Hematopoietic multipotent progenitor cell treated with erythropoietin and hydrocortisone succinate and interleukin-3 and kit ligand, for 4 days (in vitro differentiated cells): ENCODE measurements at regions not wholly inside any gene's neighbourhood (a gene's known extent, or its start where the extent isn't known, plus 50 kb on each side); places are given as distances from the start of the nearest gene placed in this dataset.
A peak's percentile ranks its signal among the peaks of the same experiment; 100 is the strongest.

Experiments
- DNase-seq: peaks from one replicate; pipeline ENCODE4 v3.0.0-alpha.2; 2015

- no peak for DNase-seq
Observed at GRCh38 chr2:140057928-140058327, 1277.7 kb upstream of the NXPH2 start.

- DNase-seq: no peak
Observed at GRCh38 chr2:140041811-140042210, 1261.6 kb upstream of the NXPH2 start.

GRCh38 chr2:140041239-140041638 lies 1261.0 kb upstream of the NXPH2 start:
- no peak for DNase-seq

- no peak for DNase-seq
Observed at GRCh38 chr2:140033638-140034037, 1253.4 kb upstream of the NXPH2 start.

GRCh38 chr2:140027966-140028365 lies 1247.8 kb upstream of the NXPH2 start:
- DNase-seq: no peak

- no peak for DNase-seq
Observed at GRCh38 chr2:140027320-140027719, 1247.1 kb upstream of the NXPH2 start.

GRCh38 chr2:140023291-140023690 lies 1243.1 kb upstream of the NXPH2 start:
- no peak for DNase-seq

GRCh38 chr2:140018541-140018940 lies 1238.4 kb upstream of the NXPH2 start:
- no peak for DNase-seq

GRCh38 chr2:140014204-140014546 lies 1234.0 kb upstream of the NXPH2 start:
- DNase-seq: no peak

- no peak for DNase-seq
Observed at GRCh38 chr2:140013545-140014203, 1233.5 kb upstream of the NXPH2 start.

GRCh38 chr2:140011287-140011686 lies 1231.1 kb upstream of the NXPH2 start:
- DNase-seq: no peak

GRCh38 chr2:140002110-140002509 lies 1221.9 kb upstream of the NXPH2 start:
- no peak for DNase-seq

GRCh38 chr2:139992711-139993345 lies 1212.6 kb upstream of the NXPH2 start:
- no peak for DNase-seq

GRCh38 chr2:139992078-139992477 lies 1211.9 kb upstream of the NXPH2 start:
- peak; percentile 0 for DNase-seq

- no peak for DNase-seq
Observed at GRCh38 chr2:139990646-139991335, 1210.6 kb upstream of the NXPH2 start.

GRCh38 chr2:139969323-139969722 lies 1189.1 kb upstream of the NXPH2 start:
- DNase-seq: no peak

GRCh38 chr2:139968588-139968987 lies 1188.4 kb upstream of the NXPH2 start:
- no peak for DNase-seq

- DNase-seq: no peak
Observed at GRCh38 chr2:139967665-139968064, 1187.5 kb upstream of the NXPH2 start.

- no peak for DNase-seq
Observed at GRCh38 chr2:139964721-139965440, 1184.7 kb upstream of the NXPH2 start.

GRCh38 chr2:139963863-139964355 lies 1183.7 kb upstream of the NXPH2 start:
- no peak for DNase-seq

GRCh38 chr2:139949242-139949972 lies 1169.2 kb upstream of the NXPH2 start:
- DNase-seq: no peak

- no peak for DNase-seq
Observed at GRCh38 chr2:139946690-139947089, 1166.5 kb upstream of the NXPH2 start.

- no peak for DNase-seq
Observed at GRCh38 chr2:139940686-139941085, 1160.5 kb upstream of the NXPH2 start.
